ENCODE measurements at regions not wholly inside any gene's neighbourhood (a gene's known extent, or its start where the extent isn't known, plus 50 kb on each side); places are given as distances from the start of the nearest gene placed in this dataset.

GRCh38 chr2:16251511-16252225 lies 311.3 kb downstream of the MYCN start:
- H3K4me3 ChIP-seq (ENCODE audit: low read depth, low read length), result no peak overlapping the region
- no peak for DNase-seq (ENCODE audit: low read depth)
- TF ChIP-seq, protein P1, sequence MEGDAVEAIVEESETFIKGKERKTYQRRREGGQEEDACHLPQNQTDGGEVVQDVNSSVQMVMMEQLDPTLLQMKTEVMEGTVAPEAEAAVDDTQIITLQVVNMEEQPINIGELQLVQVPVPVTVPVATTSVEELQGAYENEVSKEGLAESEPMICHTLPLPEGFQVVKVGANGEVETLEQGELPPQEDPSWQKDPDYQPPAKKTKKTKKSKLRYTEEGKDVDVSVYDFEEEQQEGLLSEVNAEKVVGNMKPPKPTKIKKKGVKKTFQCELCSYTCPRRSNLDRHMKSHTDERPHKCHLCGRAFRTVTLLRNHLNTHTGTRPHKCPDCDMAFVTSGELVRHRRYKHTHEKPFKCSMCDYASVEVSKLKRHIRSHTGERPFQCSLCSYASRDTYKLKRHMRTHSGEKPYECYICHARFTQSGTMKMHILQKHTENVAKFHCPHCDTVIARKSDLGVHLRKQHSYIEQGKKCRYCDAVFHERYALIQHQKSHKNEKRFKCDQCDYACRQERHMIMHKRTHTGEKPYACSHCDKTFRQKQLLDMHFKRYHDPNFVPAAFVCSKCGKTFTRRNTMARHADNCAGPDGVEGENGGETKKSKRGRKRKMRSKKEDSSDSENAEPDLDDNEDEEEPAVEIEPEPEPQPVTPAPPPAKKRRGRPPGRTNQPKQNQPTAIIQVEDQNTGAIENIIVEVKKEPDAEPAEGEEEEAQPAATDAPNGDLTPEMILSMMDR (conservative IDR thresholded peaks at IDR 0.05; ENCODE audit: low read depth, low read length), result no peak

- TF ChIP-seq, protein P1 (conservative IDR thresholded peaks at IDR 0.05; ENCODE audit: low read depth, low read length), result no peak
- no peak overlapping the region for H3K4me3 ChIP-seq (ENCODE audit: low read depth, low read length)
- no peak for DNase-seq (ENCODE audit: low read depth)
Observed at GRCh38 chr2:16250886-16251285, 310.5 kb downstream of the MYCN start.

DNA sequence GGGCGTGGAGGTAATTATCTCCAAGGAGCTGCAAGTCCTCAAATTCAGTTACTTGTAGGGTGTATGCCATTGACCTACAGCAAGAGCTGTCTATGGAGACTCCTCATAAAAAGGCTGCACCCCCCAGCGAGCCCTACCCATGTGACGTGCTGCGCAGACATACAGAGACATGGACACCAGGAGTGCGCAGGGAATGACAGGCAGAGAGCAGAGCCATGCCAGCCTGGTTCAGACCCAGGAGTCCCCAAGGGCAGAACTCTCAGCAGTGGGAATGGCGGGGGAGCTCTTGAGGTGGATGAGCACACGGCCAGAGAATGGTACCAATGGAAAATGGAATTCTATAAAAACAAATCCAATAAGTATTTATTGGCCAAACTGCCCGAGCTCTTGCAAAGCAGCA lies 310.1 kb downstream of the MYCN start:
- no peak for DNase-seq (ENCODE audit: low read depth)
- no peak overlapping the region for H3K4me3 ChIP-seq (ENCODE audit: low read depth, low read length)
- TF ChIP-seq, protein P1 (conservative IDR thresholded peaks at IDR 0.05; ENCODE audit: low read depth, low read length), result no peak

DNA sequence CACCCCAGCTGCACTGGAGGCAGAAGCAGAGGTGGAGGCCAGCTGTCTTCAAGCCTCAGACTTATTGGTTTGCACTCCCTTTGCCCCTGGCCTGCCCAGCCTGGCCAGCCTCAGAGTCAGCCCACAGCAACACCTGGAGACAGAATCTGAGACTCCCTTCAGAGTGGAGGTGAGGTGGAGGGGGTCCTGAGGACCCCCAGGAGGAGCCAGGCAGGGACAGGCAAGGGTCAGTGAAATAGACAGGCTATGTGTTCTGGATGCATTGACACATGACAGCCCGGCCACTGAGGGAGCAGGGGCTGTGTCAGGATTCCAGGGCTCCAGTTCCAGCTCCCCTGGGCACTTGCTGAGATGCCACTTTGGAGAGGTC lies 309.7 kb downstream of the MYCN start:
- DNase-seq (ENCODE audit: low read depth), result no peak
- H3K4me3 ChIP-seq (ENCODE audit: low read depth, low read length), result no peak overlapping the region
- TF ChIP-seq, protein P1 (conservative IDR thresholded peaks at IDR 0.05; ENCODE audit: low read depth, low read length), result no peak

GRCh38 chr2:16249246-16250055 lies 309.1 kb downstream of the MYCN start:
- no peak for DNase-seq (ENCODE audit: low read depth)
- no peak overlapping the region for H3K4me3 ChIP-seq (ENCODE audit: low read depth, low read length)
- TF ChIP-seq, protein P1 (conservative IDR thresholded peaks at IDR 0.05; ENCODE audit: low read depth, low read length), result no peak

DNA sequence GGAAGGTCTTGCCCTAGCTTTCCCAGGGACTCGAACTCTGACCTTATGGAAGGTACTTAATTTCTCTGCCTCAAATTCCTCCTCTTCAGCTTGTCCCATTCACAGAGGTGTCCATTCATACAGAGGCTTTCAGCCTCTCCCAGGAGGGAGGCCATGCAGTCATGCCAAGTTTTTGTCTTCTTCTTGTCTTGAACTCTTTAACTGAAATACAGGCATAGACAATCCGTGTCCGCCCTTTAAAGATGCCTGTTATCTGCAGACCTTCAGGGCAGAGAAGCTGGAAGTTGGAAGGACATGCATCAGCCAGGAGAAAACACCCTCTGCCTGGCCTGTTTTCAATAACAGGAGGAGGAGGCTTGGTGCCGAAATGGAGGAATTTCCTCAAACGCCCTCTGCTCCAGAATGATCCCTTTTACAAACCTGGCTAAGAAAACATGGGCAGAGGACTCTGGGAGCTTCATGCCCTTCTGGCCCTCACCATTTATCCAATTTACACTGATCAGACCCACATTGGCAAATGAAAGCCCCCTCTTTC lies 308.3 kb downstream of the MYCN start:
- DNase-seq (ENCODE audit: low read depth), result no peak
- no peak overlapping the region for H3K4me3 ChIP-seq (ENCODE audit: low read depth, low read length)
- TF ChIP-seq, protein P1 (conservative IDR thresholded peaks at IDR 0.05; ENCODE audit: low read depth, low read length), result no peak

Data from choroid plexus epithelial cell (primary cell).